ENCODE measurements at regions not wholly inside any gene's neighbourhood (a gene's known extent, or its start where the extent isn't known, plus 50 kb on each side); places are given as distances from the start of the nearest gene placed in this dataset.

DNA sequence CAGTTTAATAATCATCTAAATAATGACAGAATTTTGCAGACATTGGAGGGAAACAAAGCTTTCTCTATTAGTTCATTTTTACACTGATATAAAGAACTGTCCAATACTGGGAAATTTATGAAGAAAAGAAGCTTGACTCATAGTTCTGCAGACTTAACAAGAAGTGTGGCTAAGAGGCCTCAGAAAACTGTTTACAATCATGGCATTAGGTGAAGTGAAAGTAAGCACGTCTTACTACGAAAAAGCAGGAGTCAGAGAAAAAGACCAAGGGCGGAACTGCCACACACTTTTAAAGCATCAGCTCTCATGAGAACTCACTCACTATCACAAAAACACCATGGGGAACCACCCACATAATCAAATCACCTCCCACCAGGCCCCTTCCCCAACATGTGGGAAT is 804.4 kb downstream of the FLRT2 start:
- no peak for TF ChIP-seq CTCF (IDR thresholded peaks at IDR 0.05; ENCODE audit: insufficient read depth, low read depth, low read length)
- TF ChIP-seq EZH2 (IDR thresholded peaks at IDR 0.05; ENCODE audit: insufficient read depth, low read length) = no peak
